GM18511 (cell line): ENCODE measurements at regions not wholly inside any gene's neighbourhood (a gene's known extent, or its start where the extent isn't known, plus 50 kb on each side); places are given as distances from the start of the nearest gene placed in this dataset.
"Not testable (repeated sequence)": the region's sequence is repeated elsewhere in the genome, so short reads cannot be mapped to it uniquely, and the experiment has no call there.

Source experiments
- ATAC-seq: cut with Tn5 transposase; IDR thresholded peaks from one replicate; pipeline ENCODE4 v1.9.1; 2021; ENCODE audit warnings: mild to moderate bottlenecking, moderate library complexity; ENCODE audit not compliant: unreplicated experiment

DNA sequence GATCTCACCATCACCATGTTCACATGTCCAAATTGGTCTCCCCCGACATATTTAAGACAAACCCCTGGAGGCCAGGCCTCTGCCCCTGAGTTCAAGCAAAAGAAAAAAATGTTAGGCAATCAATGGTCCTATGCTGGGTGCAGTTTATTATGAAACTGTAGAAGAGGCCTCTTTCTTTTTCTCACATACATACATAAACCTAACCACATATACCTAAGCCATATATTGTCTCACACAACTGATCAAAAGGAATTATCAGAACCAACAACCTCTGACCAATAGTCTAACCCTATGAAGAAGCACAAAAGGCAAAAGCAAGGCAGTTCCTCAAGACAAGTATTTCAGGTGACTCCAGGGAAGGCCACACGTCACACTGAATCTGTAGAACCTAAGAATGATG lies 49.9 kb downstream of the ILRUN start:
- no peak for ATAC-seq

DNA sequence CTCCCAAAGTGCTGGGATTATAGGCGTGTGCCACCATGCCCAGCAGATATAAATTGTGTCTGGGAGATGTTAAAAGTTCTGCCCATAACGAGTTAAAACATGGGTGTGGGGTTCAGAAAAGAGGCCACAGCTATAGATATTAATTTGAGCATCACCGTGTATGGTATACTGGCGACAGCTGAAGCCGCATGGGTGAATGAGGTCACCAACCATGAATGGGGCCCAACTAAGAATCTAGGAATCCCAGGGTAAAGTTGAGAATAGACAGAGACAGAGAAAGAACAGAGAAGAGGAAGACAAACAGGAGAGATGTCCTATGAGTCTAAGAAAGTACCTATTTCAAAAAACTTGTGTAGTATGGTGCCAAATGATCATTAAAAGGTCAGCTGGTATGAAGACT lies 50.9 kb downstream of the ILRUN start:
- no peak for ATAC-seq

DNA sequence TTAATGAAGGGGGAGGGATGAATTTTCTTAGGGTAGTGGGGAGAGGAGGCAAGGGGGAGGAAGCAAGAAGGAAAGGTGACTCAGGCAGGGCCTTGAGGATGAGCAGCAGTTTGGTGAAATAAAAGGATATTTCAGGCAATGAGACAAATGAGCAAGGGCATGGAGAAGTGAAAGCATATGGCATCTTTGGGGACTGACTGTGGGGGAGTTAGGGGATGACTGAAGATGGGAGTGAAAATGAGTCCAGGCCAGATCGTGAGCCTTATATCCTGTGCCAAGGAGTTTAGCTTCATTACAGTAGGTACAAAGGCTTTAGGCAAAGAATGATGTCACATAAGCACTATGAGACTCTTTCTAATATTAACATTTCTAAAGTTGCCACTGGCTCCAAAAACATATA lies 51.9 kb downstream of the ILRUN start:
- no peak for ATAC-seq

DNA sequence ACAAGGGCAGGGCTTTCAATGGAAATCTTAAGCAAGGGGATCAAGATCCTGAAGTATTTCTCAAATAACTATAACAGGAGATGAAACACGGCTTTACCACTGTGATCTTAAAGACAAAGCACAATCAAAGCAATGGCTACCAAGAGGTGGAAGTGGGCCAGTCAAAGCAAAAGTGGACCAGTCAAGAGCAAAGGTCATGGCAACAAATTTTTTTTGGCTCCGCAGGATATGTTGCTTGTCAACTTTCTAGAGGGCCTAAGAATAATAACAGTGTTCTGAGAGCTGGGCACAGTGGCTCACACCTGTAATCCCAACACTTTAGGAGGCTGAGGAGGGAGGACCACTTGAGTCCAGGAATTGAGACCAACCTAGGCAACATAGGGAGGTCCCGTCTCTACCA lies 54.1 kb downstream of the ILRUN start:
- ATAC-seq = no peak

DNA sequence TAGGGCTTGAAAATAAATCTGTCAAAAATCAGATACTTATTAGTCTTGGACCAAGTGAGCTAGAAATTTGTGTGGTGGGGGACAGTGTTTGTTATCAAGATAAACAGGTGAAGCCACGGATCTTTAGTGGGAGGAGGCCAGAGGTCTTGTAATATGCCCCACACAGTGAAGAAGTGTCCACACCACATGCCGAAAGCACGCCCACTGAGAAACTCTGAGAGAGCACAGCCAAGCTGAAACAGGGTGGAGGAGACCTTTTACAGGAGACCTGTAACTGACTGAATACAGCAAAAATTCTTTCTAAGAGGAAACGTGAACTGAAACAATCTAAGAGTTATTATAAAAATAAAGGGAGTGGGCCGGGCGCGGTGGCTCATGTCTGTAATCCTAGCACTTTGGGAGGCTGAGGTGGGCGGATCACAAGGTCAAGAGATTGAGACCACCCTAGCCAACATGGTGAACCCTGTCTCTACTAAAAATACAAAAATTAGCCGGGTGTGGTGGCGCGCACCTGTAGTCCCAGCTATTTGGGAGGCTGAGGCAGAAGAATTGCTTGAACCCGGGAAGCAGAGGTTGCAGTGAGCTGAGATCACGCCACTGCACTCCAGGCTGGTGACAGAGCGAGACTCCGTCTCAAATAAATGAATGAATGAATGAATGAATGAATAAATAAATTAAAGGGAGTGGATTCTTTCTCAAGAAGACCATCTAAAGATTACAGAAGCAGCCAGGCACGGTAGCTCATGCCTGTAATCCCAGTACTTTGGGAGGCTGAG lies 56.3 kb downstream of the ILRUN start:
- not testable (repeated sequence) for ATAC-seq

DNA sequence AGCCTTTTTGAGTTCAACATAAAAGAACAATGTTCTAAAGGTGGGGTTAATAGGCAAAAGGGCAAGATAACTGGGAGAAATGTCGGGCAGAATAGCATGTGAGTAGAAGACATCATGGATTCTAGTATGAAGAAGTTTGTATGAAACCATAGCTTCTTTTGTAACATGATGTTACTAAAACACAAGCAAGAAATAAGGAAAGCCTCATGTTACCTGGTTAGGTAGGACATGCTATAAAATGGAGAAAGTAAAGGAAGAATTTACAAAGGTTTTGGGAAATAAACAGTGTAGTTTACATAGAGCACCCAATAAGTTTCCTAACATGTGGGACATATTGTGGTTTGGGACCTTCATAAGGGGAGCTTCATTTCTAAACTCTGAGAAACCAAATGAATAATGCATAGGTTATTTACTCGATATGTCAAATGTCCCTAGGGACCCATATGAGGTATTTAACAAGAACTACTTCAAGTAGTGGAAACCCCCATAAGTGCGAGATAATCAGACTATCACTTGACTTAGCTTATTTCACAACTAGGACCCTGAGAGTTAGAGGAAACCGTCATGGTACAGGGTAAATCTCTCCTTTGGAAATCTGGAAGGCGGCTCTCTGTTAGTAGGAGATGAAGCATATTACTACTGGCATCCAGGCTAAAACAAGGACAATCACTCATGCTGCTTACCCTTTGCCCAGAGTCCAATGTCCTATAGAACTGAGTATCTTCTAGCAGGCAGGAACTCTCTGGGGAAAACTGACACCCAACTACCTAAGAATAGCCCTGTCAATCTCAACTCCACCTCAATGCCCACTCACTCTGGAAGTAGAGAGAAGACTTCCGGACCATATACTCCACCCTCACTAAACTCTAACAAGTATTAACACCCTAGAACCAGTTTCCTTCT lies 57.5 kb downstream of the ILRUN start:
- ATAC-seq = peak; percentile 81

DNA sequence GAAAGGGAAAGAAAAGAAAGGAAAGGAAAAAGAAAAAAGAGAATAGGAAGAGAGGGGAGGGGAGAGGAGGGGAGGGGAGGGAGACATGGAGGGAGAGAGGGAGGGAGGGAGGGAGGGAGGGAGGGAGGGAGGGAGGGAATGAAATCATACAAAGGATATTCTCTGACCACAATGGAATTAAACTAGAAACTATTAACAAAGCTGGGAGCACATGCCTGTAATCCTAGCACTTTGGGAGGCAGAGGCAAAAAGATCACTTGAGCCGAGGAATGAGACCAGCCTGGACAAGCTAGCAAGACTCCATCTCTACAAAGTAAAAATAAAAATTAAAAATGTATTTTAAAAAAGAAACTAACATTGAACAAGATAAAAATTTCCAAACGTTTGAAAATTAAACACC lies 62.8 kb downstream of the ILRUN start:
- ATAC-seq = no peak

DNA sequence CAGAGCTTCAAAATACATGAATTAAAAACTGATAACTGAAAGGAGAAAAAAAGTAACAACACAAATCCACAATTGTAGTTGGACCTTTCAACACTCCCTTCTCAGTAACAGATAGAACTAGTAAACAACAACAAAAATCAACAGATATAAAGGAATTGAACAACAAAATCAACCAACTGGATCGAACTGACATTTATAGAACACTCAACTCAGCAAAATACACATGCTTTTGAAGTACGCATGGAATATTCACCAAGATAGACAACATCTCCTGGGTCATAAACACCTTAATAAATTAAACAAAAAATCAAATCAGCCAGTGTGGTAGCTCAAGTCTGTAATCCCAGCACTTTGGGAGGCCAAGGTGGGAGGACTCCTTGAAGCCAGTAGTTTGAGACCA lies 63.3 kb downstream of the ILRUN start:
- ATAC-seq = no peak

DNA sequence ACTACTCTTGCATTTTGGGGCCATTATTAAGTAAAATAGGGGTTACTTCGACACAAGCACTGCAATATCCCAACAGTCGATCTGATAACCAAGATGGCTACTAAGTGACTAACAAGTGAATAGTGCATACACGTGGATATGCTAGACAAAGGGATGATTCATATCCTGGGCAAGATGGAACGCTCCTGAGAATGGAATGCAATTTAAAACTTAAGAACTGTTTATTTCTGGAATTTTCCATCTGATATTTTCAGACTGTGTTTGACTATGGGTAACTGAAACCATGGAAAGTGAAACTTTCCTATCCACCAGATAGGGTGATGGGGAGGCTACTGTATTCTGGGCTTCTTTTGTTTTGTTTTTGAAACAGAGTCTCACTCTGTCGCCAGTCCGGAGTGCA lies 66.5 kb downstream of the ILRUN start:
- ATAC-seq = no peak

DNA sequence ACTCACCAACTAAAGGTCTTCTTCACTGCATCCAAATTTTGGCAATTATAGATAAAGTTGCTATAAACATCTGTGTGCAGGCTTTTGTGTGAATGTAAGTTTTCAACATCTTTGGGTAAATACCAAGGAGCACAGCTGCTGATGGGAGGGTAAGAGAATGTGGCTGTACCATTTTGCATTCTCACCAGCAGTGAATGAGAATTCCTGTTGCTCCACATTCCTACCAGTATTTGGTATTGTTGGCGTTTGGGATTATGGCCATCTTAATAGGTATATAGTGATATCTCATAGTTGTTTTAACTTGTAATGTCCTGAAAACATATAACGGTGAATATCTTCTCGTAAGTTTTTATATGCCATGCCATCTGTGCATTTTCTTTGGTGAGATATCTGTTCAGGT lies 69.3 kb downstream of the ILRUN start:
- no peak for ATAC-seq

DNA sequence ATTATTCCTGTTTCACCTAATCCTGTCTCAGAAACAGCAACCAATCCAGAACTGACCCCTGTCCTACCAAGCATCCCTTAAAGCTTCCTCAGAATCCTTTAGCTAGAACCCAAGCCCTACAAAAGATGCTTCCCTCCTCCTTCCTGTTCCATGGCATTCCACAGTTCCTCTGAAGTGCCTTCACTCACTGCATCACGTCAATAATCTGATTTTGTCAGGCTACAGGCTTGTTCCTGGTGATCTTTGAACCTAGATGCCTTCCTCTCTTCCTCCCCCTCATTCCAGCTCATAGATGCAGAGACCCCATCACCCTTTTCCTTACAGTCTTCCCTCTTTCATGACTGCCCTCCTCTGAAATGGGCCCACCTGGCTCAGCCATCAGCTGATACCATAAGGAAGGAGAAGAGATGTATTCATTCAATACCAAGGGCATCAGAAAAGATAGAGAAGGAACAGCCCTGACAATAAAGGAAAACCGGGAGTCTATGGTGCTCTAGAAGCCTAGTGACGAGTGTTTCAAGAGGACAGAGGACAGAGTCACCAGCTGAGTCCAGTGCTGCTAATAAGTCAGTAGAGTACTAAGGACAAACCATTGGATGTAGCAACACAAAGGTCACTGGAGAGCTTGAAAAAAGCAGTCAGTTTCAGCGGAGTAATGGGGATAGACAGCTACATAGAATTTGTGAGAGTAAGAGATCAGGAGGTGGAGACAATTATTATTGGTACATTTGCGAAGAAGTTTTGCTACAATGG lies 62.5 kb upstream of the SPDEF start:
- no peak for ATAC-seq

DNA sequence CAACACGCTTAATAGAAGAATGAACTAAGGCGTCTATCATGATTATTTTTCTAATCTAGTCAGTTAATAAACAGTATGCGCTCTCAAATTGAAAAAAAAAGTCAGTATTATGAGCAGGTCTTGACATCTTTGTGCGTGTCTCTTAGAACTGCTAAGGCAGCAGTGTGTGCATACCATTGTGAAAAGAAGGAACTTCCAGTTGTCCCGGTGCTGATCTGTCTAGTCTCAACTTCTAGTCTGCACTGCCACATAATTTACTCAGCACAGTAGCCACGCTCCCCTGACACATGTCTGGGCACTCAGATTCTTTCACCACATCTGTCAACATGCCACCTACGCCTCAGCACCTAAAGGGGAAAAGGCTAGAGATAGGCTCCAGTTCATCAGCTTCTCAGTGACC lies 61.1 kb upstream of the SPDEF start:
- no peak for ATAC-seq

DNA sequence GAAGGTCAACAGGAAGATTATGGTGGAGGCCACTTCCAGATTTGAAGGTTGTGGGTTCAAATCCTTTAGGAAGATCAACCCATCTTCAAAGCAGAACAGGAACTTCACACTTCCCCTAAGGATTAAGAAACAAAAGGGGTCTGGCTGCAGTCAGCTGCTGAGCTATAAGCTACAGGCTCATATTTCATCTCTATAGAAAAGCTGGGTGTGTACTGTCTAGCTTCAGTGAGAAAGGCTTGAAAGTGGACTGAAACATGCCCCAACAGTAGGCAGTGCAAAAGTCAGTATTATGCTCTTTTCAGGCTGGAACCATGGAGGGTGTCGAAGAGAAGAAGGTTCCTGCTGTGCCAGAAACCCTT lies 60.1 kb upstream of the SPDEF start:
- ATAC-seq = no peak

DNA sequence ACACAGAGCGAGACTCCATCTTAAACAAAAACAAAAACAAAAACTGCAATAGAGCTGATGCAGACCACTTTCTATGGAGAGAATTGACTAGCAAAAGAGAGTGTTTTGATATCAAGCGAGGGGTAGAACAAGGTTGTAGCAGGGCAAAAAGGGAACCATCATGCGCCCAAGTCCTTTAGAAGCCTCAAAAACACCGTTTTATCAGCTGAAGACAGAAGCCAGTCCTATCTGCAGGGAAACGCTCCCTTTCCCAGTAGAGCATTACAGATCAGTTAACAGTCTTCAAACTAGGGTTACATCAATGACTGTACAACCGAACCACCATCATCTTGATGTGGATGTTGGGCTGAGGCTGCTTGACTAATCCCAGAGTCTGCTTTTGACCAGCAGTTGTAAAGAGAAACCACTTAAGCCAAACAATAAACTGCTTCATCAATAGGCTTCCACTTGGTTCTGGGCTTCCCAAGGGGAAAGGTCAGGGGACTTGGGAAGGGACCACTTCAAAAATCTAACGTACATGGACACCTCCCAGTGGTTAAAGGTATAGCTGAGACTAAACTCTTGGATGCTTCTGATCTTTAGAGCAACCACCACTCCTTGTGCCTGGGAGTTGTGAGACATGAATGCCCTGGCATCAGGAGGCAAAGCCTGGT lies 59.6 kb upstream of the SPDEF start:
- no peak for ATAC-seq

DNA sequence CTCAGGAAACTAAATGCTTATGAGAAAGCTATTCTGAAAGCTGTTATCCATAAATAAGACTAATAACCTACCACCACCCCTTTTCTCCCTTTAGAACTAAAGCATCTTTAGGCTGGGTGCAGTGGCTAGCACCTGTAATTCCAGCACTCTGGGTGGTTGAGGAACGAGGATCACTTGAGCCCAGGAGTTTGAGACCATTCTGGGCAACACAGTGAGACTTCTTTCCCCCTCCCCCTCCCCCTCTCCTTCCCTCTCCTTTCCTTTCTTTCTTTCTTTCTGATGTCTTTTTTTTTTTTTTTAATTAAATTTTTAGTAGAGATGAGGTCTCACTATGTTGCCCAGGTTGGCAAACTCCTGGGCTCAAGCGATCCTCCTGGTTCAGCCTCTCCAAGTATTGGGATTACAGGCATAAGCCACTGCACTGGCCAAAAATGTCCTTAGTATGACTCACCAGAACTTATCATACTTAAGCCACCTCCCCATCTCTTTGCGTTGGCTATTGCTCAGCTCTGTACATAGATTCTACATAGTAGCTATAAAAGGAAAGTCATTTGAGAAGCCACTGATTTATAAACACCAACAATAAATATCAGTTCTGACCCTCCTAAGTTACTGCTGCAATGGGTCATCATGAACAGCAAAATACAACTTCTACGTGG lies 54.8 kb upstream of the SPDEF start:
- ATAC-seq = no peak

DNA sequence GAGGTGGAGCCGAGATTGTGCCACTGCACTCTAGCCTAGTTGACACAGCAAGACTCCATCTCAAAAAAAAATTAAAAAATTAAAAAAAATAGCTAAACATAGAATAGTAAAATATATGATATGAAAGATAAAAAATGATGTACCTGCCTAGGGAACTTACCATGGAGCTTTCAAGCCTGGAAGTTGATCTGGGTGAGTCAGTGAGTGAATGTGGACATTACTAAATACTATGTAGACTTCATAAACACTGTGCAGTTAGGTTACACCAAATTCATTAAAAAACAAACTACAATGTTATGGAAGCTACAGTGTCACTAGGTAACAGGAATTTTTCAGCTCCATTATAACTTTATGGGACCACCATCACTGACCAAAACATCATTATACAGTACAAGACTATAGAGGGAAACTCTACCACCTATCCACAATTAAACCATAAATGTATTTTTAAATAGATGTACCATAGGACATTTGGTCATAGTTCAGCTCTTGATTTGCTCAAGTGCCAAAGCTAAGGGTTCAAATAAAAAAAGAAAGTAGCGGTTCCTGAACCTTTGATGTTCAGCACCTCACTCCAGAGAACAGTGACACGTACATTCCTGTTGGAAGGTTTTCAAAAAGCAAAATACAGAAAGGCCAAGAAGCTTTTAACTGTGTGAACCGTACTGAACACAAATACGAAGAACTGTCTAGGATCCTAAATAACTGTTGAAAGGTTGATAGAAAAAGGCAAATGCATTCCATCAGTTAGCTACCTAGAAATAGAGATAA lies 52.4 kb upstream of the SPDEF start:
- ATAC-seq = no peak

DNA sequence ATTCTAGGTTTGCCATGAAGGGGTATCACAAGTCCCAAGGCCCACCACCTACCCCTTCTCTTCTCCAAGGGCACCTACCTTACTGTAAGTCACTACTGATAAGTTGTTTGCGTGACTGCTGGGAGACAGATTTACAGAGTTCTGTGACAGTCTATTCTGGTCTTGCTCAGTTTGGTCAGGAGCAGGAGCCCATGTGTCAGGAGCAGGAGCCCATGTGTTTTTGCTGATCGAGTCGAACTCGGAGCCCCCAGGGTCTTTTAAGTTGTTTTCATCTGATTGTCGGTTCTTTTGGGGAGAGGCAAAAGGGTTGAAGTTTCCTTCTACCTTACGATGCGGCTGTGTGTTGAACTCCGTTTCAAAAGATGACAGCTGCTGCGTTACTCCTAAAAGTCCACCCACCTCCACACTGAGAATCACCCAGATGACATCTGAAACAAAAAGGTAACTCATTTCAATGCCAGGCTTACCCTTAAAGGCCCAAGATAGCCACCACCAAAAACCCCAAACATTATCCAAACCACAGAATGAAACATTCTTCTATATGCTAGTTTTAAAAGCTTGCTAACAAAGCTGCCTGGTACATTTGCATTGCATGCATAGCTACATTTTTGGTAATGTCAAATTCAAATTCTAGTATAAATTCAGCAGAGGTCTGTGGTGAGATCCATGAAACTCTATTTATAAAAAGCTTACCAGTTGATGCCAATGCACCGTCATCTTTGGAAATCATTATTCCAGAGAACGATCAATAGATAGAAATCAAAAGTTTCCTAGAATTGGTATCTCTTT lies 50.5 kb upstream of the SPDEF start:
- ATAC-seq = no peak
